Kidney (tissue), 13 donors: ENCODE measurements at regions not wholly inside any gene's neighbourhood (a gene's known extent, or its start where the extent isn't known, plus 50 kb on each side); places are given as distances from the start of the nearest gene placed in this dataset.

ENCODE experiments used
- DNase-seq, 5 donors: peaks; one replicate each; pipeline ENCODE4 v3.0.0-alpha.2; 2013 to 2020
- FAIRE-seq: peaks from 2 replicates; lab custom pipeline; 2012; peaks lifted over from hg19 to GRCh38; lab: Jason Lieb, UNC
- H3K27ac ChIP-seq, 2 donors: one replicate each; pipeline ENCODE4 v1.7.0; 2013; ENCODE audit warnings: low read depth in 2 of 2, low read length in 2 of 2, inconsistent platforms in 1 of 2
- H3K27me3 ChIP-seq: one replicate; pipeline ENCODE4 v1.7.1; 2013; ENCODE audit warnings: low read length, inconsistent platforms; ENCODE audit not compliant: control insufficient read depth, insufficient read depth
- H3K36me3 ChIP-seq, 3 donors: one replicate each; pipeline versions ENCODE4 v1.7.0 to v1.7.1; 2013; ENCODE audit warnings: low read length in 3 of 3, control low read depth in 1 of 3, inconsistent platforms in 1 of 3; ENCODE audit not compliant: insufficient read depth in 3 of 3, control insufficient read depth in 2 of 3
- H3K4me1 ChIP-seq, 3 donors: one replicate each; pipeline versions ENCODE4 v1.7.0 to v1.7.1; 2013; ENCODE audit warnings: low read length in 3 of 3, inconsistent platforms in 1 of 3, low read depth in 1 of 3; ENCODE audit not compliant: control insufficient read depth in 2 of 3, insufficient read depth in 2 of 3
- H3K4me3 ChIP-seq, 3 donors: one replicate each; pipeline versions ENCODE4 v1.7.0 to v1.8.1; 2013; ENCODE audit warnings: low read length in 3 of 3, control low read depth in 1 of 3, inconsistent platforms in 1 of 3
- H3K9ac ChIP-seq, 3 donors: one replicate each; pipeline versions ENCODE4 v1.7.0 to v1.7.1; 2013; ENCODE audit warnings: low read length in 3 of 3, control low read depth in 1 of 3, inconsistent platforms in 1 of 3
- H3K9me3 ChIP-seq, 3 donors: one replicate each; pipeline versions ENCODE4 v1.7.0 to v1.7.1; 2013; ENCODE audit warnings: low read length in 3 of 3, control low read depth in 1 of 3, inconsistent platforms in 1 of 3; ENCODE audit not compliant: control insufficient read depth in 2 of 3, insufficient read depth in 1 of 3
- intact Hi-C: fragments of 100-400 bp; cut with DNase I; formaldehyde crosslinking; loops from one replicate; pipeline ENCODE4 v1.11.1; 2022
- TF ChIP-seq, protein P1 (sequence below): IDR thresholded peaks from 3 replicates; pipeline ENCODE4 v1.5.1; 2012; ENCODE audit warnings: mild to moderate bottlenecking, moderate library complexity, borderline replicate concordance; ENCODE audit not compliant: insufficient read depth; ENCODE audit errors: extremely low read depth
- donor health status: control.
- donor health status: control.
- donor health status: control.
- donor health status: control.
- donor health status: control.
- donor health status: DM: yes; HTN: yes; CAD: no.
- donor health status: Normal renal cell carcinoma (clear cell type).

DNA sequence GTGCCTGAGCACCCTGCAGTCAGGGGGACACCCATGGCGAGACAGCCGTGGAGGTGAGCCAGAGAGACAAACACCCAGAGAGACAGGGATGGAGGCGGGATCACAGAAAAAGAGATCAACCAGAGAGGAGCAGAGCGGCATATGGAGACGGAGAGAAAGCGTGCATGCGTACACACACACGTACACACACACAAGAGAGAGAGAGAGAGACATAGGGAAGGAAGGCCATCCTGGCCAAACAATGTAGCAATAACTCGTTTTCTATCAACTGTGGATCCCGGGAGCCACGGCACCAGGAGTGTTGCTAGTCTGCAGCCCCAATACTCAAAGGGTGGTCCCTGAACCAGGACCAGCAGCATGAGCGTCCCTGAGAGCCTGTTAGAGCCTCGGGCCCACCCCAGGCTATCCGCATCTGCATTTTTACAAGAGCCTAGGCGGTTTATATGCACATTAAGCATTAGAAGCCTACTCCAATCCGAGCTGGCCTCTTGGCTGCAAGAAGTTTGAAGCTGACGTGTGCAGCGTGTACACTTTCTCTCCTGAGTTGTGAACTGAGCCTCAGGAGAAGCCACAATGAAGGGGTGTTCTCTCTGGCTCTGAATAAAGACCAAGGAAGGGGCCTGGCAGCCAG lies 50.1 kb upstream of the MYCN start:
- TF ChIP-seq, protein P1, sequence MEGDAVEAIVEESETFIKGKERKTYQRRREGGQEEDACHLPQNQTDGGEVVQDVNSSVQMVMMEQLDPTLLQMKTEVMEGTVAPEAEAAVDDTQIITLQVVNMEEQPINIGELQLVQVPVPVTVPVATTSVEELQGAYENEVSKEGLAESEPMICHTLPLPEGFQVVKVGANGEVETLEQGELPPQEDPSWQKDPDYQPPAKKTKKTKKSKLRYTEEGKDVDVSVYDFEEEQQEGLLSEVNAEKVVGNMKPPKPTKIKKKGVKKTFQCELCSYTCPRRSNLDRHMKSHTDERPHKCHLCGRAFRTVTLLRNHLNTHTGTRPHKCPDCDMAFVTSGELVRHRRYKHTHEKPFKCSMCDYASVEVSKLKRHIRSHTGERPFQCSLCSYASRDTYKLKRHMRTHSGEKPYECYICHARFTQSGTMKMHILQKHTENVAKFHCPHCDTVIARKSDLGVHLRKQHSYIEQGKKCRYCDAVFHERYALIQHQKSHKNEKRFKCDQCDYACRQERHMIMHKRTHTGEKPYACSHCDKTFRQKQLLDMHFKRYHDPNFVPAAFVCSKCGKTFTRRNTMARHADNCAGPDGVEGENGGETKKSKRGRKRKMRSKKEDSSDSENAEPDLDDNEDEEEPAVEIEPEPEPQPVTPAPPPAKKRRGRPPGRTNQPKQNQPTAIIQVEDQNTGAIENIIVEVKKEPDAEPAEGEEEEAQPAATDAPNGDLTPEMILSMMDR: no peak
- Histone ChIP-seq H3K9me3 (no peaks in the 10 kb centered on the region), H3K27me3 (no peaks in the 10 kb centered on the region), H3K36me3 (no peaks in the 10 kb centered on the region), H3K9ac (no peak overlapping the region), H3K4me3 (no peak overlapping the region), H3K27ac (no peak overlapping the region), H3K4me1 (peaks cover 2 to 10% (median 4%) of the 10 kb centered on the region in 3 donors)
- intact Hi-C loops: no loop called here
- DNase-seq: peak in 1 of 5 donors; percentile 16
- FAIRE-seq: no peak
